Activated T-cell treated with anti-CD3 and anti-CD28 coated beads, Interleukin-2, amount 50 U/mL, for 4 hours (primary cell): ENCODE measurements at regions not wholly inside any gene's neighbourhood (a gene's known extent, or its start where the extent isn't known, plus 50 kb on each side); places are given as distances from the start of the nearest gene placed in this dataset.

Experiments used
- ATAC-seq, 2 donors: fragments of 200-7000 bp; cut with Tn5 transposase; one replicate each; pipeline ENCODE4 v1.10.0; 2021
- DNase-seq: peaks from one replicate; pipeline ENCODE4 v3.0.0-alpha.2; 2020
- H3K27me3 Mint-ChIP-seq: one replicate; pipeline ENCODE4 v1.8.0; 2021; ENCODE audit warnings: low read depth, mixed read lengths
- H3K36me3 Mint-ChIP-seq: one replicate; pipeline ENCODE4 v1.8.0; 2022; ENCODE audit warnings: mixed read lengths; ENCODE audit not compliant: insufficient read depth
- H3K4me1 Mint-ChIP-seq: one replicate; pipeline ENCODE4 v1.8.0; 2021; ENCODE audit warnings: low read depth, mixed read lengths
- H3K4me3 Mint-ChIP-seq: one replicate; pipeline ENCODE4 v1.8.0; 2021; ENCODE audit warnings: mild to moderate bottlenecking, moderate library complexity, mixed read lengths
- H3K9me3 Mint-ChIP-seq: one replicate; pipeline ENCODE4 v1.8.0; 2021; ENCODE audit warnings: mixed read lengths

GRCh38 chr3:27590437-27591298 lies 106.5 kb upstream of the SLC4A7 start:
- H3K36me3 Mint-ChIP-seq, result no peaks in the 10 kb centered on the region
- no peak overlapping the region for H3K4me3 Mint-ChIP-seq
- DNase-seq, result no peak
- H3K9me3 Mint-ChIP-seq, result no peaks in the 10 kb centered on the region
- ATAC-seq, result peak; percentile 79 to 82
- H3K27me3 Mint-ChIP-seq, result no peaks in the 10 kb centered on the region
- H3K4me1 Mint-ChIP-seq, result peaks cover 30% of the 10 kb centered on the region

- Mint-ChIP-seq H3K9me3 (no peaks in the 10 kb centered on the region), H3K27me3 (no peaks in the 10 kb centered on the region), H3K4me1 (peaks cover 30% of the 10 kb centered on the region), H3K4me3 (no peak overlapping the region), H3K36me3 (no peaks in the 10 kb centered on the region)
- DNase-seq (no peak), ATAC-seq (no peak)
These were observed 105.6 kb upstream of the SLC4A7 start for GRCh38 chr3:27589795-27590194.

- H3K27me3 Mint-ChIP-seq, result no peaks in the 10 kb centered on the region
- H3K9me3 Mint-ChIP-seq, result no peaks in the 10 kb centered on the region
- DNase-seq, result no peak
- H3K36me3 Mint-ChIP-seq, result no peaks in the 10 kb centered on the region
- no peak for ATAC-seq
- H3K4me3 Mint-ChIP-seq, result no peak overlapping the region
- peaks cover 8% of the 10 kb centered on the region for H3K4me1 Mint-ChIP-seq
These were observed 101.2 kb upstream of the SLC4A7 start for GRCh38 chr3:27585429-27585828.

GRCh38 chr3:27584874-27585273 lies 100.7 kb upstream of the SLC4A7 start:
- Mint-ChIP-seq H3K27me3 (no peaks in the 10 kb centered on the region), H3K4me1 (peaks cover 3% of the 10 kb centered on the region), H3K36me3 (no peaks in the 10 kb centered on the region), H3K4me3 (no peak overlapping the region), H3K9me3 (no peaks in the 10 kb centered on the region)
- ATAC-seq (no peak), DNase-seq (no peak)

GRCh38 chr3:27581852-27582251 lies 97.7 kb upstream of the SLC4A7 start:
- no peak for DNase-seq

GRCh38 chr3:27578032-27578431 lies 93.8 kb upstream of the SLC4A7 start:
- Mint-ChIP-seq H3K4me1 (peaks cover 8% of the 10 kb centered on the region), H3K9me3 (no peaks in the 10 kb centered on the region), H3K36me3 (no peaks in the 10 kb centered on the region), H3K27me3 (no peaks in the 10 kb centered on the region), H3K4me3 (no peak overlapping the region)
- no peak for ATAC-seq
- no peak for DNase-seq

More at GRCh38 chr3:27581852-27582251, 97.7 kb upstream of the SLC4A7 start:
- H3K27me3 Mint-ChIP-seq, result no peaks in the 10 kb centered on the region
- H3K9me3 Mint-ChIP-seq, result no peaks in the 10 kb centered on the region
- ATAC-seq, result no peak
- no peak overlapping the region for H3K4me3 Mint-ChIP-seq
- H3K36me3 Mint-ChIP-seq, result no peaks in the 10 kb centered on the region
- no peaks in the 10 kb centered on the region for H3K4me1 Mint-ChIP-seq

GRCh38 chr3:27577504-27577903 lies 93.3 kb upstream of the SLC4A7 start:
- H3K36me3 Mint-ChIP-seq, result no peaks in the 10 kb centered on the region
- ATAC-seq, result no peak

GRCh38 chr3:27576171-27576570 lies 92.0 kb upstream of the SLC4A7 start:
- H3K9me3 Mint-ChIP-seq, result no peaks in the 10 kb centered on the region
- H3K4me3 Mint-ChIP-seq, result no peak overlapping the region
- H3K36me3 Mint-ChIP-seq, result no peaks in the 10 kb centered on the region
- H3K27me3 Mint-ChIP-seq, result no peaks in the 10 kb centered on the region
- no peak for ATAC-seq
- peaks cover 8% of the 10 kb centered on the region for H3K4me1 Mint-ChIP-seq
- no peak for DNase-seq

More at GRCh38 chr3:27577504-27577903, 93.3 kb upstream of the SLC4A7 start:
- H3K4me1 Mint-ChIP-seq, result peaks cover 8% of the 10 kb centered on the region
- DNase-seq, result no peak
- H3K4me3 Mint-ChIP-seq, result no peak overlapping the region
- H3K27me3 Mint-ChIP-seq, result no peaks in the 10 kb centered on the region
- no peaks in the 10 kb centered on the region for H3K9me3 Mint-ChIP-seq

GRCh38 chr3:27575499-27575898 lies 91.3 kb upstream of the SLC4A7 start:
- Mint-ChIP-seq H3K36me3 (no peaks in the 10 kb centered on the region), H3K9me3 (no peaks in the 10 kb centered on the region), H3K4me3 (no peak overlapping the region), H3K27me3 (no peaks in the 10 kb centered on the region), H3K4me1 (peaks cover 8% of the 10 kb centered on the region)
- DNase-seq (no peak), ATAC-seq (no peak)

GRCh38 chr3:27574438-27574795 lies 90.2 kb upstream of the SLC4A7 start:
- H3K36me3 Mint-ChIP-seq, result no peaks in the 10 kb centered on the region
- H3K27me3 Mint-ChIP-seq, result no peaks in the 10 kb centered on the region
- H3K4me3 Mint-ChIP-seq, result no peak overlapping the region
- no peak for ATAC-seq
- DNase-seq, result no peak
- peaks cover 8% of the 10 kb centered on the region for H3K4me1 Mint-ChIP-seq
- no peaks in the 10 kb centered on the region for H3K9me3 Mint-ChIP-seq

GRCh38 chr3:27573780-27574437 lies 89.7 kb upstream of the SLC4A7 start:
- Mint-ChIP-seq H3K9me3 (no peaks in the 10 kb centered on the region), H3K4me3 (no peak overlapping the region), H3K4me1 (peaks cover 8% of the 10 kb centered on the region), H3K36me3 (no peaks in the 10 kb centered on the region), H3K27me3 (no peaks in the 10 kb centered on the region)
- ATAC-seq (no peak), DNase-seq (no peak)

GRCh38 chr3:27573138-27573537 lies 89.0 kb upstream of the SLC4A7 start:
- H3K4me3 Mint-ChIP-seq, result no peak overlapping the region
- no peak for ATAC-seq
- no peaks in the 10 kb centered on the region for H3K36me3 Mint-ChIP-seq
- no peak for DNase-seq
- H3K9me3 Mint-ChIP-seq, result no peaks in the 10 kb centered on the region
- H3K4me1 Mint-ChIP-seq, result peaks cover 8% of the 10 kb centered on the region
- H3K27me3 Mint-ChIP-seq, result no peaks in the 10 kb centered on the region

- Mint-ChIP-seq H3K36me3 (no peaks in the 10 kb centered on the region), H3K27me3 (no peaks in the 10 kb centered on the region), H3K4me3 (no peak overlapping the region), H3K4me1 (peaks cover 8% of the 10 kb centered on the region), H3K9me3 (no peaks in the 10 kb centered on the region)
- ATAC-seq (no peak), DNase-seq (no peak)
These were observed 87.2 kb upstream of the SLC4A7 start for GRCh38 chr3:27571345-27571744.

- Mint-ChIP-seq H3K36me3 (no peaks in the 10 kb centered on the region), H3K4me1 (peaks cover 5% of the 10 kb centered on the region), H3K4me3 (no peak overlapping the region), H3K27me3 (no peaks in the 10 kb centered on the region), H3K9me3 (no peaks in the 10 kb centered on the region)
- DNase-seq (no peak), ATAC-seq (no peak)
These were observed 86.4 kb upstream of the SLC4A7 start for GRCh38 chr3:27570421-27571106.

GRCh38 chr3:27568393-27568792 lies 84.2 kb upstream of the SLC4A7 start:
- Mint-ChIP-seq H3K4me1 (no peaks in the 10 kb centered on the region), H3K27me3 (no peaks in the 10 kb centered on the region), H3K9me3 (no peaks in the 10 kb centered on the region), H3K36me3 (no peaks in the 10 kb centered on the region), H3K4me3 (no peak overlapping the region)
- DNase-seq, result no peak
- ATAC-seq, result no peak
